ENCODE measurements at regions not wholly inside any gene's neighbourhood (a gene's known extent, or its start where the extent isn't known, plus 50 kb on each side); places are given as distances from the start of the nearest gene placed in this dataset.
A peak's percentile ranks its signal among the peaks of the same experiment; 100 is the strongest.

- Histone ChIP-seq H3K79me2 (ENCODE audit: insufficient read depth) (no peaks in the 10 kb centered on the region), H2AFZ (ENCODE audit: low read depth) (no peak overlapping the region), H3K27ac (ENCODE audit: low read depth in 2 of 2, low read length in 1 of 2) (peak overlapping the region in 1 of 2 experiments; percentile 22; a peak in 1 of 4 replicates), H3K4me1 (ENCODE audit: control insufficient read depth in 1 of 2, insufficient read depth in 2 of 2, low read depth in 1 of 2, low read length in 1 of 2) (peaks cover 0 to 41% of the 10 kb centered on the region in 2 experiments; a peak in 2 of 4 replicates), H4K20me1 (ENCODE audit: insufficient read depth) (no peaks in the 10 kb centered on the region), H3K9me3 (no peaks in the 10 kb centered on the region), H3K4me3 (ENCODE audit: low read depth in 2 of 2, low read length in 1 of 2) (no peak overlapping the region), H3K36me3 (replicated peaks in 1 of 2; ENCODE audit: control insufficient read depth in 1 of 2, insufficient read depth in 2 of 2, low read length in 1 of 2) (no peaks in the 10 kb centered on the region), H3K27me3 (ENCODE audit: insufficient read depth) (peaks cover 43% of the 10 kb centered on the region; the same call in 1 of the 2 replicates), H3K9me2 (no peaks in the 10 kb centered on the region), H3F3A (replicated peaks; ENCODE audit: insufficient read depth) (no peaks in the 10 kb centered on the region), H3K4me2 (no peak overlapping the region), H3K9ac (no peak overlapping the region)
- 57% methylated on average over 6 of the region's 6 CpGs for WGBS (ENCODE audit: low lambda C conversion rate)
- CTCF ChIA-PET, result interaction anchor here (0.7 kb wide), 1 partner anchor 162 kb away, joined by 3 read pairs; no protein-coding TSS in a partner anchor
- POLR2A ChIA-PET, result no interaction called here
- no peak for DNase-seq
- TF ChIP-seq FOSL2 (IDR thresholded peaks at IDR 0.05; ENCODE audit: borderline replicate concordance, low read depth), result no peak
- TF ChIP-seq TAF1 (IDR thresholded peaks at IDR 0.05; ENCODE audit: borderline replicate concordance, low read depth, low read length), result no peak
- TF ChIP-seq TEAD4 (IDR thresholded peaks at IDR 0.05; ENCODE audit: borderline replicate concordance, insufficient read depth), result no peak
- no peak for TF ChIP-seq EZH2phosphoT487 (IDR thresholded peaks at IDR 0.05; ENCODE audit: borderline replicate concordance, low read depth)
- TF ChIP-seq SMC3 (IDR thresholded peaks at IDR 0.05; ENCODE audit: low read depth, low read length), result peak; percentile 25; the same call in 1 of the 2 replicates
- TF ChIP-seq ELF1 (IDR thresholded peaks at IDR 0.05), result no peak
- TF ChIP-seq, protein P1, sequence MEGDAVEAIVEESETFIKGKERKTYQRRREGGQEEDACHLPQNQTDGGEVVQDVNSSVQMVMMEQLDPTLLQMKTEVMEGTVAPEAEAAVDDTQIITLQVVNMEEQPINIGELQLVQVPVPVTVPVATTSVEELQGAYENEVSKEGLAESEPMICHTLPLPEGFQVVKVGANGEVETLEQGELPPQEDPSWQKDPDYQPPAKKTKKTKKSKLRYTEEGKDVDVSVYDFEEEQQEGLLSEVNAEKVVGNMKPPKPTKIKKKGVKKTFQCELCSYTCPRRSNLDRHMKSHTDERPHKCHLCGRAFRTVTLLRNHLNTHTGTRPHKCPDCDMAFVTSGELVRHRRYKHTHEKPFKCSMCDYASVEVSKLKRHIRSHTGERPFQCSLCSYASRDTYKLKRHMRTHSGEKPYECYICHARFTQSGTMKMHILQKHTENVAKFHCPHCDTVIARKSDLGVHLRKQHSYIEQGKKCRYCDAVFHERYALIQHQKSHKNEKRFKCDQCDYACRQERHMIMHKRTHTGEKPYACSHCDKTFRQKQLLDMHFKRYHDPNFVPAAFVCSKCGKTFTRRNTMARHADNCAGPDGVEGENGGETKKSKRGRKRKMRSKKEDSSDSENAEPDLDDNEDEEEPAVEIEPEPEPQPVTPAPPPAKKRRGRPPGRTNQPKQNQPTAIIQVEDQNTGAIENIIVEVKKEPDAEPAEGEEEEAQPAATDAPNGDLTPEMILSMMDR (IDR thresholded peaks at IDR 0.05), result peak; percentile 30
- TF ChIP-seq, protein P2, sequence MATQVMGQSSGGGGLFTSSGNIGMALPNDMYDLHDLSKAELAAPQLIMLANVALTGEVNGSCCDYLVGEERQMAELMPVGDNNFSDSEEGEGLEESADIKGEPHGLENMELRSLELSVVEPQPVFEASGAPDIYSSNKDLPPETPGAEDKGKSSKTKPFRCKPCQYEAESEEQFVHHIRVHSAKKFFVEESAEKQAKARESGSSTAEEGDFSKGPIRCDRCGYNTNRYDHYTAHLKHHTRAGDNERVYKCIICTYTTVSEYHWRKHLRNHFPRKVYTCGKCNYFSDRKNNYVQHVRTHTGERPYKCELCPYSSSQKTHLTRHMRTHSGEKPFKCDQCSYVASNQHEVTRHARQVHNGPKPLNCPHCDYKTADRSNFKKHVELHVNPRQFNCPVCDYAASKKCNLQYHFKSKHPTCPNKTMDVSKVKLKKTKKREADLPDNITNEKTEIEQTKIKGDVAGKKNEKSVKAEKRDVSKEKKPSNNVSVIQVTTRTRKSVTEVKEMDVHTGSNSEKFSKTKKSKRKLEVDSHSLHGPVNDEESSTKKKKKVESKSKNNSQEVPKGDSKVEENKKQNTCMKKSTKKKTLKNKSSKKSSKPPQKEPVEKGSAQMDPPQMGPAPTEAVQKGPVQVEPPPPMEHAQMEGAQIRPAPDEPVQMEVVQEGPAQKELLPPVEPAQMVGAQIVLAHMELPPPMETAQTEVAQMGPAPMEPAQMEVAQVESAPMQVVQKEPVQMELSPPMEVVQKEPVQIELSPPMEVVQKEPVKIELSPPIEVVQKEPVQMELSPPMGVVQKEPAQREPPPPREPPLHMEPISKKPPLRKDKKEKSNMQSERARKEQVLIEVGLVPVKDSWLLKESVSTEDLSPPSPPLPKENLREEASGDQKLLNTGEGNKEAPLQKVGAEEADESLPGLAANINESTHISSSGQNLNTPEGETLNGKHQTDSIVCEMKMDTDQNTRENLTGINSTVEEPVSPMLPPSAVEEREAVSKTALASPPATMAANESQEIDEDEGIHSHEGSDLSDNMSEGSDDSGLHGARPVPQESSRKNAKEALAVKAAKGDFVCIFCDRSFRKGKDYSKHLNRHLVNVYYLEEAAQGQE (IDR thresholded peaks at IDR 0.05; ENCODE audit: low read depth, low read length), result no peak
- TF ChIP-seq, protein P3, sequence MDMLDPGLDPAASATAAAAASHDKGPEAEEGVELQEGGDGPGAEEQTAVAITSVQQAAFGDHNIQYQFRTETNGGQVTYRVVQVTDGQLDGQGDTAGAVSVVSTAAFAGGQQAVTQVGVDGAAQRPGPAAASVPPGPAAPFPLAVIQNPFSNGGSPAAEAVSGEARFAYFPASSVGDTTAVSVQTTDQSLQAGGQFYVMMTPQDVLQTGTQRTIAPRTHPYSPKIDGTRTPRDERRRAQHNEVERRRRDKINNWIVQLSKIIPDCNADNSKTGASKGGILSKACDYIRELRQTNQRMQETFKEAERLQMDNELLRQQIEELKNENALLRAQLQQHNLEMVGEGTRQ (IDR thresholded peaks at IDR 0.05; ENCODE audit: borderline replicate concordance, low read depth, low read length), result no peak
- TF ChIP-seq RAD21 (IDR thresholded peaks at IDR 0.05; ENCODE audit: low read length), result 0 out of 2 replicates have a peak, but pooled peaks have one; percentile 20
These were observed 52.7 kb upstream of the BCOR start for GRCh38 chrX:40150503-40150902.

All from SK-N-SH (cell line).